PC-3 (cell line): ENCODE measurements at regions not wholly inside any gene's neighbourhood (a gene's known extent, or its start where the extent isn't known, plus 50 kb on each side); places are given as distances from the start of the nearest gene placed in this dataset.

Source experiments
- EZH2 ChIP-seq: fragments of 300-600 bp; sonication (generic); IDR thresholded peaks from one replicate; pipeline ENCODE4 v1.6.1; 2017; ENCODE audit warnings: antibody characterized with exemption, mild to moderate bottlenecking, low read length; ENCODE audit not compliant: unreplicated experiment
- EZH2phosphoT487 ChIP-seq: fragments of 300-600 bp; sonication (generic); IDR thresholded peaks from 2 replicates; pipeline ENCODE4 v1.6.1; 2018; ENCODE audit warnings: mild to moderate bottlenecking, antibody characterized with exemption, low read length, borderline replicate concordance
- TF ChIP-seq, protein P1 (sequence below): fragments of 300-600 bp; sonication (generic); conservative IDR thresholded peaks from 2 replicates; pipeline ENCODE4 v1.5.1; 2017; ENCODE audit warnings: antibody characterized with exemption, low read depth, mild to moderate bottlenecking, low read length

DNA sequence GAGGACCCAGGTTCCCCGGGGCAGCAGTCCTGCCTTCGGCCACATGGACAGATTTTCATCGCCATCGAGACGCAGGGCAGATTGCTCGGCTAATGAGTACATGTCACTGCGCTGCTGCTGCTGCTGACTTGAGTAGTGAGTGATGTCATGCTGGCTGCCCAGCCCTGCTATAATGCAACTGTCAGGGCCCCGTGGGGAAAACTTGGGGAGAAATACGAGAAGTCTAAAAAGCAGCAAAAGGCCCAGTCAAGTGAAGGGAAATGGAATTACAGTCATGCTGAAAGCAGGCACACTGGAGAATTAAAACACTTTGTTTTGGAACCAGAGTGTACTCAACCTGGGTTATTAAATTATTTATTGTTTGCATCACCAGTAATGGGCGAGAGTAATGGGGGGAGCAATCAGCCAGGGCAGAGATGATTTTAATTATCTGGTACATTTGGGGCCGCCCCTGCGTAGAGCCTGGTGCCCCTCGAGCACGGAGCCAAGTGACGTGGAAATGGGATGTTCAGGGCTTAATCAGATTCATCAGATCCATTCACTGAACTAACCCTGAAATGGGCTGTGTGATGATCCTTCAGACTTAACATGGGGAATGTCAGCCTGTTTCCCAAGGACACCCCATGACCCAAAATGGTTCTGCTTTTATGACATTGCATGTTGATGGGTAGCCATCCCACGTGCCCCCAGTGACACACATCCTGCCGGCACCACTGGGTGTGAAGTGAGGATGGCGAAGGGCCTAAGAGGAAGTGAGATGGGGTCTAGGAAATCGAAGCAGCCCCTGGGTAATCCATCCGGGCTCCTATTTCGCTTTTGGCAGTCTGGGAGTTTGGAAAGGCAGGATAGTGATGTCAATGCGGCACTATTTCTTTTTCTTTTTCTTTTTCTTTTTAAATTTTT, 241.6 kb upstream of the CADM1 start:
- TF ChIP-seq, protein P1, sequence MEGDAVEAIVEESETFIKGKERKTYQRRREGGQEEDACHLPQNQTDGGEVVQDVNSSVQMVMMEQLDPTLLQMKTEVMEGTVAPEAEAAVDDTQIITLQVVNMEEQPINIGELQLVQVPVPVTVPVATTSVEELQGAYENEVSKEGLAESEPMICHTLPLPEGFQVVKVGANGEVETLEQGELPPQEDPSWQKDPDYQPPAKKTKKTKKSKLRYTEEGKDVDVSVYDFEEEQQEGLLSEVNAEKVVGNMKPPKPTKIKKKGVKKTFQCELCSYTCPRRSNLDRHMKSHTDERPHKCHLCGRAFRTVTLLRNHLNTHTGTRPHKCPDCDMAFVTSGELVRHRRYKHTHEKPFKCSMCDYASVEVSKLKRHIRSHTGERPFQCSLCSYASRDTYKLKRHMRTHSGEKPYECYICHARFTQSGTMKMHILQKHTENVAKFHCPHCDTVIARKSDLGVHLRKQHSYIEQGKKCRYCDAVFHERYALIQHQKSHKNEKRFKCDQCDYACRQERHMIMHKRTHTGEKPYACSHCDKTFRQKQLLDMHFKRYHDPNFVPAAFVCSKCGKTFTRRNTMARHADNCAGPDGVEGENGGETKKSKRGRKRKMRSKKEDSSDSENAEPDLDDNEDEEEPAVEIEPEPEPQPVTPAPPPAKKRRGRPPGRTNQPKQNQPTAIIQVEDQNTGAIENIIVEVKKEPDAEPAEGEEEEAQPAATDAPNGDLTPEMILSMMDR, result no peak
- TF ChIP-seq EZH2 (no peak), EZH2phosphoT487 (no peak)
